ENCODE measurements at regions not wholly inside any gene's neighbourhood (a gene's known extent, or its start where the extent isn't known, plus 50 kb on each side); places are given as distances from the start of the nearest gene placed in this dataset.
"Not testable (repeated sequence)": the region's sequence is repeated elsewhere in the genome, so short reads cannot be mapped to it uniquely, and the experiment has no call there.

- not testable (repeated sequence) for TF ChIP-seq POLR2A (IDR thresholded peaks at IDR 0.05); CTCF (IDR thresholded peaks at IDR 0.05); POLR2AphosphoS5 (IDR thresholded peaks at IDR 0.05); EP300 (IDR thresholded peaks at IDR 0.05; ENCODE audit: low read depth)
Measured at GRCh38 chrX:141475788-141476187, 108.8 kb downstream of the SPANXA1 start.

Data from transverse colon (tissue), 4 donors.